NCI-H128 (cell line): ENCODE measurements at regions not wholly inside any gene's neighbourhood (a gene's known extent, or its start where the extent isn't known, plus 50 kb on each side); places are given as distances from the start of the nearest gene placed in this dataset.
"Not testable (repeated sequence)": the region's sequence is repeated elsewhere in the genome, so short reads cannot be mapped to it uniquely, and the experiment has no call there.

Experiments
- DNase-seq: peaks from one replicate; lab custom pipeline; 2025; ENCODE audit not compliant: unreplicated experiment; lab: John Stamatoyannopoulos, UW

- no peak for DNase-seq
Observed at GRCh38 chr1:121566346-121566745, 381.6 kb downstream of the SRGAP2C start.

- DNase-seq: no peak
Observed at GRCh38 chr1:121569428-121569827, 384.7 kb downstream of the SRGAP2C start.

- not testable (repeated sequence) for DNase-seq
Observed at GRCh38 chr1:121573881-121574504, 389.2 kb downstream of the SRGAP2C start.

- not testable (repeated sequence) for DNase-seq
Observed at GRCh38 chr1:121574505-121574899, 389.7 kb downstream of the SRGAP2C start.

- DNase-seq: not testable (repeated sequence)
Observed at GRCh38 chr1:121582898-121583297, 398.1 kb downstream of the SRGAP2C start.

- DNase-seq: no peak
Observed at GRCh38 chr1:121586369-121587229, 401.8 kb downstream of the SRGAP2C start.

GRCh38 chr1:121587230-121587569 lies 402.4 kb downstream of the SRGAP2C start:
- no peak for DNase-seq

GRCh38 chr1:121587777-121588176 lies 403.0 kb downstream of the SRGAP2C start:
- DNase-seq: no peak

- no peak for DNase-seq
Observed at GRCh38 chr1:121594096-121594495, 409.3 kb downstream of the SRGAP2C start.

- DNase-seq: no peak
Observed at GRCh38 chr1:121595089-121595488, 410.3 kb downstream of the SRGAP2C start.

- not testable (repeated sequence) for DNase-seq
Observed at GRCh38 chr1:121604843-121605444, 420.2 kb downstream of the SRGAP2C start.

- not testable (repeated sequence) for DNase-seq
Observed at GRCh38 chr1:121607499-121607898, 422.7 kb downstream of the SRGAP2C start.
